Fibroblast of lung (primary cell): ENCODE measurements at regions not wholly inside any gene's neighbourhood (a gene's known extent, or its start where the extent isn't known, plus 50 kb on each side); places are given as distances from the start of the nearest gene placed in this dataset.
"Not testable (repeated sequence)": the region's sequence is repeated elsewhere in the genome, so short reads cannot be mapped to it uniquely, and the experiment has no call there.

Experiments used
- CTCF ChIP-seq, 2 donors: IDR thresholded peaks in 1 of 2; conservative IDR thresholded peaks in 1 of 2; 1 replicate in 1 of 2; 2 replicates in 1 of 2; pipeline ENCODE4 v1.5.1; 2011 to 2012; ENCODE audit warnings: low read length in 2 of 2, control low read depth in 1 of 2, inconsistent platforms in 1 of 2, low read depth in 1 of 2, mild to moderate bottlenecking in 1 of 2
- EZH2 ChIP-seq: IDR thresholded peaks from 2 replicates; pipeline ENCODE4 v1.5.1; 2012; ENCODE audit warnings: low read length, control low read depth, mild to moderate bottlenecking; ENCODE audit errors: missing control alignments

- TF ChIP-seq CTCF (conservative IDR thresholded peaks at IDR 0.05 in 1 of 2, IDR thresholded peaks at IDR 0.05 in 1 of 2; ENCODE audit: low read depth in 1 of 2, low read length in 2 of 2); EZH2: not testable (repeated sequence)
These were observed 152.9 kb upstream of the PLGLB2 start for GRCh38 chr2:87595017-87595416.
